HG02759 (cell line): ENCODE measurements at regions not wholly inside any gene's neighbourhood (a gene's known extent, or its start where the extent isn't known, plus 50 kb on each side); places are given as distances from the start of the nearest gene placed in this dataset.

Experiments
- ATAC-seq: cut with Tn5 transposase; IDR thresholded peaks from one replicate; pipeline ENCODE4 v1.9.1; 2021; ENCODE audit warnings: mild to moderate bottlenecking, moderate library complexity; ENCODE audit not compliant: unreplicated experiment

GRCh38 chr22:49140911-49141665 lies 686.6 kb downstream of the BRD1 start:
- no peak for ATAC-seq

GRCh38 chr22:49139492-49140151 lies 688.1 kb downstream of the BRD1 start:
- ATAC-seq, result no peak

- ATAC-seq, result no peak
Observed at GRCh38 chr22:49138250-49138790, 689.4 kb downstream of the BRD1 start.

GRCh38 chr22:49137206-49137840 lies 690.4 kb downstream of the BRD1 start:
- no peak for ATAC-seq

- ATAC-seq, result no peak
Observed at GRCh38 chr22:49136816-49137180, 690.9 kb downstream of the BRD1 start.

- ATAC-seq, result no peak
Observed at GRCh38 chr22:49136041-49136815, 691.4 kb downstream of the BRD1 start.

- ATAC-seq, result no peak
Observed at GRCh38 chr22:49134076-49134475, 693.6 kb downstream of the BRD1 start.

GRCh38 chr22:49133541-49133940 lies 694.1 kb downstream of the BRD1 start:
- ATAC-seq, result no peak

GRCh38 chr22:49132009-49132408 lies 695.7 kb downstream of the BRD1 start:
- ATAC-seq, result no peak

GRCh38 chr22:49129736-49130135 lies 697.9 kb downstream of the BRD1 start:
- no peak for ATAC-seq

GRCh38 chr22:49128874-49129273 lies 698.8 kb downstream of the BRD1 start:
- no peak for ATAC-seq

- ATAC-seq, result no peak
Observed at GRCh38 chr22:49124608-49125007, 703.1 kb downstream of the BRD1 start.

- no peak for ATAC-seq
Observed at GRCh38 chr22:49123621-49124192, 704.0 kb downstream of the BRD1 start.

GRCh38 chr22:49119551-49119952 lies 708.1 kb downstream of the BRD1 start:
- ATAC-seq, result no peak

GRCh38 chr22:49118065-49118464 lies 709.6 kb downstream of the BRD1 start:
- no peak for ATAC-seq

GRCh38 chr22:49117486-49117885 lies 710.2 kb downstream of the BRD1 start:
- ATAC-seq, result no peak

- ATAC-seq, result no peak
Observed at GRCh38 chr22:49116486-49117120, 711.1 kb downstream of the BRD1 start.

GRCh38 chr22:49116021-49116420 lies 711.7 kb downstream of the BRD1 start:
- no peak for ATAC-seq

- ATAC-seq, result no peak
Observed at GRCh38 chr22:49115197-49115596, 712.5 kb downstream of the BRD1 start.

- ATAC-seq, result no peak
Observed at GRCh38 chr22:49113758-49114157, 713.9 kb downstream of the BRD1 start.
